SJCRH30 (cell line): ENCODE measurements at regions not wholly inside any gene's neighbourhood (a gene's known extent, or its start where the extent isn't known, plus 50 kb on each side); places are given as distances from the start of the nearest gene placed in this dataset.

Experiments
- DNase-seq, 2 experiments: peaks; one replicate each; pipeline ENCODE4 v3.0.0-alpha.2; 2015 to 2020
- H3K27ac ChIP-seq: fragments of 250-450 bp; sonication (Bioruptor Pico); 2 replicates; pipeline ENCODE4 v1.5.1; 2020; ENCODE audit warnings: mild to moderate bottlenecking, moderate library complexity
- H3K27me3 ChIP-seq: fragments of 250-450 bp; sonication (Bioruptor Pico); 2 replicates; pipeline ENCODE4 v1.5.1; 2020; ENCODE audit warnings: mild to moderate bottlenecking, moderate library complexity
- H3K36me3 ChIP-seq: fragments of 250-450 bp; sonication (Bioruptor Pico); 2 replicates; pipeline ENCODE4 v1.5.1; 2020; ENCODE audit warnings: mild to moderate bottlenecking, moderate library complexity
- H3K4me1 ChIP-seq: fragments of 250-450 bp; sonication (Bioruptor Pico); 2 replicates; pipeline ENCODE4 v1.5.1; 2020; ENCODE audit warnings: mild to moderate bottlenecking, moderate library complexity
- H3K4me3 ChIP-seq: fragments of 250-450 bp; sonication (Bioruptor Pico); 2 replicates; pipeline ENCODE4 v1.5.1; 2020; ENCODE audit warnings: mild to moderate bottlenecking, moderate library complexity
- H3K9me3 ChIP-seq: fragments of 250-450 bp; sonication (Bioruptor Pico); replicated peaks from 2 replicates; pipeline ENCODE4 v1.5.1; 2020; ENCODE audit warnings: mild to moderate bottlenecking, moderate library complexity

DNA sequence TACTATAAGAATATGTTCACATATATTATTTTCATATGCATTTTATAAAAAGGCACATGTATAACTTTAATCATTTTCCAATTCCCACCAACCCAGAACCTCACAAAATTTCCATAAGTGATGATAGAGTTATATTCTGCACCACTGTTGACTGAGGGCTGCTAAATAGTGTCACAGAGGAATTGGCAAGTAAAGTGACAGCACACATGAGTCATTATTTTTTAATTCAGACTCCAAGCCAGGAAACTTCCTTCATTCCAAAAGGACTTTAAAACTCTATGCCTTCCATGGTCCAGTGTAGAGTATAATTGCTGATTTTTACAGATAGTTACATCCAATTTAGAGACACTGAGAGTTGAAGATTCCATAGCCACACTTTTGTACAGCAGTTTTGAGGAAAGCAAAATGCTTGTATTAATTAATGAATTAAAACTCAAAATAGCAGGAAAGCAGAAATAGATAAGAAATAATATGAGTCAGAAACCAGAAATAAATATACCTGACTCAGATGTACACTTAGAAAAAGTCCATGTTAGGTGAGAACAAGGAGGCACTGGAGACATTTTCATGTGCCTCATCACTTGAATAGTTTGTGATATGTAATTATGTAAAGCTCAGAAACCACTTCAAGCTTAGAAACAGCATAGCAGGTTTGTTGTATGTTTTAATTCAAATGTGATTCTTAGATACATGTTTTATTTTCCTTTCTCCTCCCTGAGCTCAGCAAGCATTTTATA lies 425.2 kb upstream of the OPRM1 start:
- no peaks in the 10 kb centered on the region for H3K36me3 ChIP-seq
- H3K4me1 ChIP-seq, result peaks cover 6% of the 10 kb centered on the region; the same call in 1 of the 2 replicates
- H3K27ac ChIP-seq, result no peak overlapping the region
- DNase-seq, result no peak
- no peaks in the 10 kb centered on the region for H3K9me3 ChIP-seq
- H3K27me3 ChIP-seq, result no peaks in the 10 kb centered on the region
- no peak overlapping the region for H3K4me3 ChIP-seq

DNA sequence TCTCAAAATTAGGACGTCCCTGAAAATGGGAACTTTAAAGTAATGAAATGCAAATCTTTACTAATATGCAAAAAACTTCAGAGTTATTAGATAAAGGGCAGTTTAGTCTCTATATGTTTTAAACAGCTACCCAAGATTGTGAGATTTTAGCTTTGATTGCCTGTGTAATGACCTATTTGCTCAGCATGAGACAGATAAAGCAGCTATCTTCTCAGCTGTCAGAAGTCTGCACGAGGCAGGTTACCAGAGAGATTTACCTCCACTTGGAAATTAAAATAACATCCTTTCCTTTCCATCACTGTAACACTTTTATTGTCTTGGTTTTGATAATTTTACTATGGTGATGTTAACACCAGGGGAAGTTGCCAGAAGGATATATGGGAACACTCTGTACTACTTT lies 436.6 kb upstream of the OPRM1 start:
- Histone ChIP-seq H3K9me3 (no peaks in the 10 kb centered on the region), H3K27ac (no peak overlapping the region), H3K4me3 (no peak overlapping the region), H3K4me1 (no peaks in the 10 kb centered on the region), H3K27me3 (no peaks in the 10 kb centered on the region), H3K36me3 (no peaks in the 10 kb centered on the region)
- no peak for DNase-seq

DNA sequence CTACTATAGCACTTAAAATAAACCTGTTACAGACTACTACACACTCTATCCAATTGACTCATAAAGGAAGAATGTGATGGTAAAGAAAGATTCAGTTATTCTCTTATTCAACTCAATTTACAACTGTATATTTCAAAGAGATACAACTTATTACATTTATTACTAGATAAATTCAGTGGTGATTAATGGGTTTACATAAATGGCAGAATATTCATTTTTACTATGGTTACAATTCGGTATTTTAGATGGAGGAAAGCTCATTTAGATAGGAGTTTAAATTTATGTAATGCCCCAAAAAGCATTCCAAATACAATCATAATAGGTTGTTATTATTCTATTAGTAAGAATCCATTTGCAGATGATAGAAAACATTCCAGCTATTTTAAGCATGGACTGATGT lies 439.1 kb upstream of the OPRM1 start:
- DNase-seq, result no peak
- Histone ChIP-seq H3K27ac (no peak overlapping the region), H3K4me3 (no peak overlapping the region), H3K9me3 (no peaks in the 10 kb centered on the region), H3K36me3 (no peaks in the 10 kb centered on the region), H3K27me3 (no peaks in the 10 kb centered on the region), H3K4me1 (no peaks in the 10 kb centered on the region)

DNA sequence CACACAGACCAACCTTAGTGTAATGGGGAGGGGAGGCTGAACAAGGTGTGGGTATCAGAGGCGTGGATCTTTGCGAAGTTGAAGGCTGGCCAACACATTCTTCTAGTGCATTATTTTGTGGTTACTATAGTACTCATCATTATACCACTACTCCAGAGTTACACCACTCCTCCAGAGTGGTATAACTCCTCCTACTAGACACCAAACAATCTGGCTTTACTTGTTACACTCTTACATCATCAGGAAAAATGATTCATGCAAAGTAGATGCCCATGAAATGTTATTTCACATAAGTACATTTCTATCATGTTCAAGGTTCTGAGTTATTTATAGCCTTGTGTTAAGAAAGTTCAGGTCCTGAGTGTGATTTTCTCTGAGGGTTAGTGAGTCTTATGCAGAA lies 443.1 kb upstream of the OPRM1 start:
- no peak for DNase-seq
- no peaks in the 10 kb centered on the region for H3K4me1 ChIP-seq
- no peaks in the 10 kb centered on the region for H3K27me3 ChIP-seq
- no peak overlapping the region for H3K27ac ChIP-seq
- no peaks in the 10 kb centered on the region for H3K36me3 ChIP-seq
- H3K9me3 ChIP-seq, result no peaks in the 10 kb centered on the region
- H3K4me3 ChIP-seq, result no peak overlapping the region

DNA sequence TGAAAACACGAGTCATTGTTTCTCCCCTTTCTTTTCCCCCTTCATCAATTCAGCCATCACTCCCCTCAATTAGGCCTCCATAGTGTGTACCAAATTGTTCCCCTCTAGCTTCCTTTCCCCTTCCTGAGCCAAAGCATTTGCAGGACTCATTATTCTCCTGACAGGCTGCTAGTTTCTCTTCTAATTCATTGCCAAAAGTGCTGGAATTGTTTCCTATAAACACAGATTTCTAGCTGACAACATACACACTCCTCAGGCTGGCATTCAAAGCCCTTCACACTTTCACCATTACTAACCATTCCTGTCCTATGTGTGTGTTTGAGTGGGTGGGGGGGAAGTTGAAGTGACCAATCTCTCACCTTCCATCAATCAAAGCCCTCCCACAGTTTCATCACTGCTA lies 444.2 kb upstream of the OPRM1 start:
- DNase-seq, result no peak

DNA sequence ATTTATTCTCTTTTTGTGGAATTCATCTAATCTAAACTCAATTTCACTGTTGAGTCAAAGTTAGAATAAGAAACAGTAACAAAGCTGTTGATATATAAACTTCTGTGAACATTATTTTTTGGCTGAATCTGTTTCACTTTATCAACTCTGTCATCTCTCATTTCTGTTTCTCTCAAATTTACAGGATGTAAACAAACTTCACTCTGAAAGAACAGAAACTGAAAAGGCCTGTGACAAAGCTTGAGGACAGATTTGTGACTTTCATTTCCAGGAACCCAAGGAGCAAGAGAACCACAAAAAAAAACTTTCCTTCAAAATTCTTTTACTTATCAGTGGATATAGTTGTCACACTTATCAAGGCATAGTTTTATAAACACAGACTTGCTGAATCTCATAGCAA lies 447.9 kb upstream of the OPRM1 start:
- Histone ChIP-seq H3K4me3 (no peak overlapping the region), H3K9me3 (no peaks in the 10 kb centered on the region), H3K36me3 (no peaks in the 10 kb centered on the region), H3K27ac (no peak overlapping the region), H3K27me3 (no peaks in the 10 kb centered on the region), H3K4me1 (no peaks in the 10 kb centered on the region)
- DNase-seq, result no peak

More for the DNA sequence above, 444.2 kb upstream of the OPRM1 start:
- H3K4me1 ChIP-seq, result no peaks in the 10 kb centered on the region
- H3K27ac ChIP-seq, result no peak overlapping the region
- H3K9me3 ChIP-seq, result no peaks in the 10 kb centered on the region
- H3K27me3 ChIP-seq, result no peaks in the 10 kb centered on the region
- no peaks in the 10 kb centered on the region for H3K36me3 ChIP-seq
- no peak overlapping the region for H3K4me3 ChIP-seq

DNA sequence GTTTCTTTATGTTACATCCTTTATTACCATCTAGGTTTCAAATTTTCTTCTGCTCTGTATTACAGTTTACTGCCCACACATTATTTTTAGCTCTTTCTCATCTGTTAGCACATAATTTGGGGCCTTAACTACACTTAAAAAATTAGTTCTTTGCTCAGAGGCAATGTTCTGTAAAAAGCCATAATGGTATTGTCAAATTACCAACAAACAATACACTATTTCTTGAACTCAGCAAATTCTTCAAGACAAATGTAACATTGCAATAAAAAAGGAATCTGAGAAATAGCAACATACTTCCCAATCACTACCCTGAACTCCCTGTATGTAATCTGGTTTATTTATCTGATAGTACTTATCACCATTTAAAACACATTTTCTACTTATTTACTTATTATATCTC lies 448.6 kb upstream of the OPRM1 start:
- Histone ChIP-seq H3K9me3 (no peaks in the 10 kb centered on the region), H3K27ac (no peak overlapping the region), H3K36me3 (no peaks in the 10 kb centered on the region), H3K4me1 (no peaks in the 10 kb centered on the region), H3K4me3 (no peak overlapping the region), H3K27me3 (no peaks in the 10 kb centered on the region)
- no peak for DNase-seq

DNA sequence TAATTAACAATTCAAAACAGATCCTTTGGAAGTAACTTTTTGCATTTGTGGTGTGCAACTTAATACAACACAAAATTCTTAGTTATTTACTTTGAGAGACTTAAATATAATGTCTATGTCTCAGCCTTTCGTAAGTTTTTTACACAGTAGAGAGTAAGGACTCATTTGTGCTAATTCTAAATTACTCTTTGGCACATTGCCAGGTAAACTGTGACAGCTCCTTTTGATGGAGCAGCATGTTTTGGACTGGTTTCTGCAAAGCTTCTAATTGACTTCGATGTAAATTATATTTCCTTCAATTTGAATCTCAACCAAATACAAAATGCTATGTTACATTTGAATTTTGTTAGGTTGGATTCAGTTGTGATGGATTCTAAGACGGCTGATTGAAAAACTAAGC lies 450.7 kb upstream of the OPRM1 start:
- no peaks in the 10 kb centered on the region for H3K4me1 ChIP-seq
- H3K36me3 ChIP-seq, result no peaks in the 10 kb centered on the region
- no peaks in the 10 kb centered on the region for H3K27me3 ChIP-seq
- no peak overlapping the region for H3K27ac ChIP-seq
- H3K9me3 ChIP-seq, result no peaks in the 10 kb centered on the region
- no peak overlapping the region for H3K4me3 ChIP-seq
- no peak for DNase-seq

DNA sequence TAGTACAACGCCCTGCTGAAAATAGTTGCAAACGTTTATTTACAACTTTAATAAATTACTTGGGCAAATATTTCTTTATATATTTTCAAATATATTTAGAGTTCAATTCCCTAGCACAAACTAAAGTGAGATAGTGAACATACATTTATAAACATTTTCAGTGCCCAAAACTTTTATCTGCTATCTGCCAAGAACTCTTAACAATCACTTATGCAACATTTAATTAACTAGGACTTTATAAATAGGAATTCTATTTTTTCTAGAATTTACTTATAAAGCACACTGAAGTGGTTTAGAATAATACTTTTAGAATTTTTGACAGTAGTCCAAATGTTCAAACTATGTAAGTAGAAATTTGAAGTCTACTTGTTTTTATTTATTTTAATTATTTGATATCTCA lies 452.6 kb upstream of the RGS17 start:
- H3K27ac ChIP-seq, result no peak overlapping the region

DNA sequence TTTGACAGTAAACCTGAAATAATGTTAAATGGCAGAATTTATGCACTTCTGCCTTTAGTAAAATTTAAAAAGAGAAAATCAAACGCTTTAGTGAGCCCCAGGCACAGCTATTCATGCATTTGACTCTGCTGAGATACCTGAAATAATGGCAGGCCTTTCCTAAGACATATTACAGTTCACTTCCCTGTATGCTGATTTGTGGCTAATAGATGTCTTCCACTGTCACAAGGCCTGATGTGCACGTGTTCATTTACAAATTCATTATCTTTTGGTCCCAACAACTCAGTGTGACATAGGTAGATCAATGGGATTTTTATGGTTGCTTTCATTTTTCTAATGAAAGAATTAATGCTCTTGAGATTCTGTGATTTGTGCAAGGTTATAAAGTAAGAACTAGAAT lies 449.7 kb upstream of the RGS17 start:
- Histone ChIP-seq H3K4me1 (no peaks in the 10 kb centered on the region), H3K27ac (no peak overlapping the region), H3K9me3 (no peaks in the 10 kb centered on the region), H3K4me3 (no peak overlapping the region), H3K27me3 (no peaks in the 10 kb centered on the region), H3K36me3 (no peaks in the 10 kb centered on the region)
- no peak for DNase-seq

More for the DNA sequence above, 452.6 kb upstream of the RGS17 start:
- no peaks in the 10 kb centered on the region for H3K36me3 ChIP-seq
- no peaks in the 10 kb centered on the region for H3K27me3 ChIP-seq
- H3K9me3 ChIP-seq, result no peaks in the 10 kb centered on the region
- no peak overlapping the region for H3K4me3 ChIP-seq
- no peaks in the 10 kb centered on the region for H3K4me1 ChIP-seq
- no peak for DNase-seq

DNA sequence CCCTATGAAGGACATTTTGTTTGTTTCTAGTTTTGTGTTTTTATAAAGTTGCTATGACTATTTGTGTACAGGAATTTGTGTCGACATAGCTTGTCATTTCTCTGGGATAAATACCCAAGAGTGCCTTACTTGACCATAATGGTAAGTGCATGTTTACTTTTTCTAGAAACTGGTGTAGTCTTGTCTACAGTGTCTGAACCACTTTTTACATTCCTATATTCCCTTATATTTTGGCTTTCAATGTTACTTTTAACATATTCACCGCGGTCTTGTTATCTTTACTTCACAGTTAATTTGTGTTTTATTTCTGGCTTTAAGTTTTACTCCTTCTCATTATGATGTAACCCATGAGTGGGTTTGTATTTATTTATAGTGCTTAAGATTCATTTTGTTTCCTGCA lies 444.4 kb upstream of the RGS17 start:
- H3K36me3 ChIP-seq, result no peaks in the 10 kb centered on the region
- 0 out of 2 replicates have a peak, but pooled peaks cover 3% of the 10 kb centered on the region for H3K9me3 ChIP-seq
- no peak overlapping the region for H3K27ac ChIP-seq
- DNase-seq, result no peak
- no peaks in the 10 kb centered on the region for H3K4me1 ChIP-seq
- H3K4me3 ChIP-seq, result no peak overlapping the region
- H3K27me3 ChIP-seq, result no peaks in the 10 kb centered on the region

DNA sequence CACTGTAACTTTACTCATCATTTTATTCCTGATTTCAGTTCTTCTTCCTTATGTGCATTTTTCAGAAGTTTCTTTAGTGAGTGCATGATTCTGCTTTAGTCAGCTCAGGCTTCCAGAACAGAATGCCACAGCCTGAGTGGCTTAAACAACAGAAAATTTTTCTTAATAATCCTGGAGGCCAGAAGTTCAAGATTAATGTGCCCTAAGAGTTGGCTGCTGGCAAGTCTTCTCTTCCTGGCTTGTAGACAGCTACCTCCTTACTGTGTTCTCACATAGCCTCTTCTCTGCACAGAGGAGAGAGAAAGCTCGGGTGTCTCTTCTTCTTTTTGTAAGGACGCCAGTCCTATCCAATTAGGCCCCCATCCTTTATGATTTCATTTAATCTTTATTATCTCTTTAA lies 443.1 kb upstream of the RGS17 start:
- H3K36me3 ChIP-seq, result no peaks in the 10 kb centered on the region
- no peak for DNase-seq
- no peaks in the 10 kb centered on the region for H3K4me1 ChIP-seq
- H3K9me3 ChIP-seq, result 0 out of 2 replicates have a peak, but pooled peaks cover 3% of the 10 kb centered on the region
- H3K27ac ChIP-seq, result no peak overlapping the region
- H3K27me3 ChIP-seq, result no peaks in the 10 kb centered on the region
- no peak overlapping the region for H3K4me3 ChIP-seq

DNA sequence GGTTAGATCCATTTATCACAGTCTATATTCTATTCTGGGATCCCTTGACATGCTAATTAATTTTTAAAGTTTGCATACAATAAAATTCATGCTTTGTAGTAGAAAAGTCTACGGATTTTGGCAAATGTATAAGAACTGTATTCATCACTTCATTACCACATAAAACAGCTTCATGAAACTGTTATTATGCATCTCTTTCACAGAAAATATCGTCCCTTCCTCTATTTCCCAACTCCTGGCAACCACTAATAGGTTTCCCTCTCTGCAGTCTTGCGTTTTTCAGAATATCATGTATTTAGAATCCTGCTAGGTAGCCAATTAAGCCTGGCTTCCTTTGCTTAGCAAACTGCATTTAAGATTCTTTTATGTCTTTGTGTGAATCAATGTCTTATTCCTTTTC lies 441.3 kb upstream of the RGS17 start:
- Histone ChIP-seq H3K4me3 (no peak overlapping the region), H3K36me3 (no peaks in the 10 kb centered on the region), H3K27me3 (no peaks in the 10 kb centered on the region), H3K27ac (no peak overlapping the region), H3K4me1 (peaks cover 6% of the 10 kb centered on the region; the same call in 1 of the 2 replicates), H3K9me3 (0 out of 2 replicates have a peak, but pooled peaks cover 3% of the 10 kb centered on the region)
- no peak for DNase-seq

DNA sequence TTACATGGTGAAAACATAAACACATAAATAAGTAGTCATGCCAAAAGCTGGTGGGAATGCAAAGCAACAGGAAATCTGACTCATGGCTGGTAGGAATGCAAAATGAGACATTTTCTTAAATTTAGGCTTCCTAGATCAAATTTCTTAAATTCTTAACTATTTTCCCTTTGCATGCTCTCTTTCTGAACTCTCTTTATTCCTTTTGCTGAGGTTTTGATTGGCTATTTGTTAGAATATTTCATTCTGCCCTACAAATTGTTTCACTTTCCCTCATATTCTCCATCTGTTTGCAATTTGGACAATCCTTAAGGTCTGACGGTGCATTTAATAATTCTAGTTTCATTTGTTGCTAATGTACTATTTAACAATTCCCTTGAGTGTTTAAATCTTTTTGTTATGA lies 437.5 kb upstream of the RGS17 start:
- H3K27ac ChIP-seq, result no peak overlapping the region
- no peaks in the 10 kb centered on the region for H3K27me3 ChIP-seq
- no peak for DNase-seq
- no peak overlapping the region for H3K4me3 ChIP-seq
- no peaks in the 10 kb centered on the region for H3K36me3 ChIP-seq
- peaks cover 6% of the 10 kb centered on the region for H3K4me1 ChIP-seq
- H3K9me3 ChIP-seq, result no peaks in the 10 kb centered on the region

DNA sequence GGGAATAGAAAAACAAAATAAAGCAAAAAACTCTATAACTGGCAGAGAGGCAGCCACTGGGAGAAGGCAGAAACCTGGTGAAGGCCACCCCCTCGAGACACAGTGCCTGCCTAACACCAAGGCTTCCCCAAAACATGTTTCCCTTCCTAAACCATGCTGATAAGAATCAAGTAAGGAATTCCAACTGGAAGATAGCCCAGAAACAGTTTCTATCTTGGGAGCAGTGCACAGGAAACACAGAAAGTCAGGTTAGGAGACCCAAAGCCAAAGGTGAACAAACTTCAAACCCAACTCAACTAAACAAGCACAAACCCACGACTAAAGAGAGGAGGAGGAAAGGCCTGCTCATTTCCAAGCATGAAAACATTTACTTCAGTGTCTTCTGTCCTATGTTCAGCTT lies 433.7 kb upstream of the RGS17 start:
- Histone ChIP-seq H3K4me3 (no peak overlapping the region), H3K27ac (no peak overlapping the region), H3K27me3 (no peaks in the 10 kb centered on the region)

DNA sequence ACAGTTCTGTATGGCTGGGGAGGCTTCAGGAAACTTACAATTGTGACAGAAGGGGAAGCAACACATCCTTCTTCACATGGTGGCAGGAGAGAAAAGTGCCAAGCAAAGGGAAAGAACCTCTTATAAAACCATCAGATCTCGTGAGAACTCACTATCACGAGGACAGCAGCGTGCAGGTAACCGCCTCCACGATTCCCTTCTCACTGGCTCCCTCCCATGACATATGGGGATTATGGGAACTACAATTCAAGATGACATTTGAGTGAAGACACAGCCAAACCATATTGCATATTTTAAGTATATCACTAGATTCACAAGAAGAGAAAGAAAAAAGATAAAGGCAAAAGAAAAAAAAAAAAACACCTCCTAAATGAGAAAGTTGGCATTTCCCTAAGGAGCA lies 431.9 kb upstream of the RGS17 start:
- peak in 1 of 2 experiments; percentile 12 for DNase-seq
- H3K27ac ChIP-seq, result no peak overlapping the region
- no peaks in the 10 kb centered on the region; the same call in 1 of the 2 replicates for H3K4me1 ChIP-seq
- no peaks in the 10 kb centered on the region for H3K9me3 ChIP-seq
- H3K36me3 ChIP-seq, result no peaks in the 10 kb centered on the region
- no peak overlapping the region for H3K4me3 ChIP-seq
- H3K27me3 ChIP-seq, result no peaks in the 10 kb centered on the region

More for the DNA sequence above, 433.7 kb upstream of the RGS17 start:
- H3K9me3 ChIP-seq, result no peaks in the 10 kb centered on the region
- DNase-seq, result peak in 1 of 2 experiments; percentile 17
- peaks cover 6% of the 10 kb centered on the region for H3K4me1 ChIP-seq
- H3K36me3 ChIP-seq, result no peaks in the 10 kb centered on the region
